GM03348 (cell line): ENCODE measurements at regions not wholly inside any gene's neighbourhood (a gene's known extent, or its start where the extent isn't known, plus 50 kb on each side); places are given as distances from the start of the nearest gene placed in this dataset.

Experiments used
- DNase-seq: peaks from one replicate; pipeline ENCODE4 v3.0.0; 2012; ENCODE audit warnings: low spot score

- no peak for DNase-seq
These were observed 352.4 kb upstream of the TMCO5A start for GRCh38 chr15:37581866-37582532.

- no peak for DNase-seq
These were observed 351.6 kb upstream of the TMCO5A start for GRCh38 chr15:37582852-37583251.

GRCh38 chr15:37586011-37586583 lies 348.3 kb upstream of the TMCO5A start:
- peak; percentile 22 for DNase-seq

GRCh38 chr15:37586976-37587375 lies 347.5 kb upstream of the TMCO5A start:
- peak; percentile 47 for DNase-seq

- DNase-seq: no peak
These were observed 340.0 kb upstream of the TMCO5A start for GRCh38 chr15:37594417-37594816.

GRCh38 chr15:37595426-37595970 lies 338.9 kb upstream of the TMCO5A start:
- no peak for DNase-seq

GRCh38 chr15:37599156-37599555 lies 335.3 kb upstream of the TMCO5A start:
- no peak for DNase-seq

- DNase-seq: no peak
These were observed 318.2 kb upstream of the TMCO5A start for GRCh38 chr15:37616215-37616614.

- DNase-seq: no peak
These were observed 316.1 kb upstream of the TMCO5A start for GRCh38 chr15:37618353-37618752.

GRCh38 chr15:37619358-37620042 lies 314.9 kb upstream of the TMCO5A start:
- no peak for DNase-seq

- peak; percentile 3 for DNase-seq
These were observed 308.9 kb upstream of the TMCO5A start for GRCh38 chr15:37625576-37625975.

GRCh38 chr15:37628507-37628906 lies 305.9 kb upstream of the TMCO5A start:
- DNase-seq: no peak

- no peak for DNase-seq
These were observed 297.7 kb upstream of the TMCO5A start for GRCh38 chr15:37636736-37637135.

GRCh38 chr15:37638116-37638515 lies 296.3 kb upstream of the TMCO5A start:
- DNase-seq: no peak

- no peak for DNase-seq
These were observed 295.7 kb upstream of the TMCO5A start for GRCh38 chr15:37638691-37639090.

GRCh38 chr15:37652646-37653417 lies 281.6 kb upstream of the TMCO5A start:
- DNase-seq: no peak

GRCh38 chr15:37678124-37678523 lies 256.3 kb upstream of the TMCO5A start:
- DNase-seq: no peak

- DNase-seq: no peak
These were observed 254.8 kb upstream of the TMCO5A start for GRCh38 chr15:37679627-37680026.

- DNase-seq: peak; percentile 7
These were observed 252.1 kb upstream of the TMCO5A start for GRCh38 chr15:37682304-37682703.

- DNase-seq: no peak
These were observed 242.5 kb upstream of the TMCO5A start for GRCh38 chr15:37691911-37692310.

GRCh38 chr15:37693926-37694325 lies 240.5 kb upstream of the TMCO5A start:
- peak; percentile 26 for DNase-seq

- peak; percentile 36 for DNase-seq
These were observed 238.7 kb upstream of the TMCO5A start for GRCh38 chr15:37695719-37696118.
